HepG2 (cell line): ENCODE measurements at regions not wholly inside any gene's neighbourhood (a gene's known extent, or its start where the extent isn't known, plus 50 kb on each side); places are given as distances from the start of the nearest gene placed in this dataset.

ENCODE experiments used
- ATAC-seq: fragments of 200-7000 bp; cut with Tn5 transposase; 3 replicates; pipeline ENCODE4 v1.9.1; 2020; ENCODE audit warnings: mild to moderate bottlenecking, moderate library complexity
- BruUV-seq: library from RNA; stranded (reverse); fragments of 400-500 nt; replicated peaks from 2 replicates; lab custom pipeline; 2021; lab: Mats Ljungman, UMichigan
- CTCF ChIA-PET: fragments of 300-600 bp; formaldehyde crosslinking; extraction: SDS; loops from one replicate; lab custom pipeline; 2021; ENCODE audit warnings: low total read pairs, inconsistent platforms, low intra/inter-chr PET ratio; lab: Yijun Ruan, JAX
- POLR2A ChIA-PET: fragments of 350-600 bp; sonication (Branson Sonifier 250); formaldehyde crosslinking; loops from one replicate; lab custom pipeline; 2020; ENCODE audit warnings: antibody characterized with exemption, inconsistent platforms; lab: Yijun Ruan, JAX
- DNase-seq: peaks from one replicate; pipeline ENCODE4 v3.0.0-alpha.2; 2015; ENCODE audit warnings: low spot score
- FAIRE-seq: peaks from 3 replicates; lab custom pipeline; 2011; peaks lifted over from hg19 to GRCh38; lab: Jason Lieb, UNC
- H2AFZ ChIP-seq: one replicate; pipeline ENCODE4 v1.6.1; 2011; ENCODE audit warnings: low read length, inconsistent platforms
- H3K27ac ChIP-seq: fragments of 300-600 bp; 3 replicates; pipeline ENCODE4 v1.8.0; 2011; ENCODE audit warnings: mixed run types, mild to moderate bottlenecking, mixed read lengths, low read length, inconsistent platforms; ENCODE audit not compliant: insufficient read depth; ENCODE audit errors: extremely low read length
- H3K27me3 ChIP-seq, 2 experiments: fragments of 200-600 bp in 1 of 2; 2 replicates in 1 of 2; 3 replicates in 1 of 2; pipeline versions ENCODE4 v1.6.0 to v1.8.0; 2011; ENCODE audit warnings: low read length in 2 of 2, mild to moderate bottlenecking in 2 of 2, moderate library complexity in 2 of 2, inconsistent platforms in 1 of 2; ENCODE audit not compliant: insufficient read depth in 2 of 2, control insufficient read depth in 1 of 2
- H3K36me3 ChIP-seq, 2 experiments: fragments of 200-600 bp in 1 of 2; replicated peaks in 1 of 2; 2 replicates in 1 of 2; 3 replicates in 1 of 2; pipeline versions ENCODE4 v1.5.1 to v1.8.0; 2011; ENCODE audit warnings: low read length in 2 of 2, inconsistent platforms in 1 of 2; ENCODE audit not compliant: insufficient read depth in 2 of 2, control insufficient read depth in 1 of 2
- H3K4me1 ChIP-seq: 2 replicates; pipeline ENCODE4 v1.5.1; 2012; ENCODE audit warnings: low read length, inconsistent platforms; ENCODE audit not compliant: insufficient read depth
- H3K4me2 ChIP-seq: 2 replicates; pipeline ENCODE4 v1.6.0; 2011; ENCODE audit warnings: low read depth, low read length, inconsistent platforms
- H3K4me3 ChIP-seq, 3 experiments: fragments of 200-600 bp in 1 of 3; sonication (generic), shearing (Covaris generic) in 1 of 3; replicated peaks in 1 of 3; 2 replicates each; pipeline ENCODE4 v1.5.1; 2011 to 2016; ENCODE audit warnings: low read length in 3 of 3, inconsistent platforms in 2 of 3, low read depth in 2 of 3, mild to moderate bottlenecking in 2 of 3, control low read depth in 1 of 3, mixed read lengths in 1 of 3; ENCODE audit not compliant: insufficient read depth in 1 of 3
- H3K79me2 ChIP-seq: one replicate; pipeline ENCODE4 v1.6.1; 2011; ENCODE audit warnings: low read length, inconsistent platforms; ENCODE audit not compliant: insufficient read depth
- H3K9ac ChIP-seq: 2 replicates; pipeline ENCODE4 v1.6.0; 2011; ENCODE audit warnings: mild to moderate bottlenecking, low read depth, low read length, inconsistent platforms; ENCODE audit not compliant: insufficient read depth
- H3K9me3 ChIP-seq: 2 replicates; pipeline ENCODE4 v1.5.1; 2012; ENCODE audit warnings: mild to moderate bottlenecking, low read length
- H4K20me1 ChIP-seq: 2 replicates; pipeline ENCODE4 v1.6.0; 2011; ENCODE audit warnings: inconsistent platforms, mild to moderate bottlenecking, low read length, moderate library complexity; ENCODE audit not compliant: insufficient read depth
- LBX2 ChIP-seq: sonication (generic); formaldehyde crosslinking; IDR thresholded peaks from 2 replicates; pipeline ENCODE4 v1.5.0; 2020; ENCODE audit warnings: missing genetic modification reagents, mild to moderate bottlenecking, borderline replicate concordance
- NFAT5 ChIP-seq: sonication (generic); formaldehyde crosslinking; IDR thresholded peaks from 2 replicates; pipeline ENCODE4 v1.4.0; 2020; ENCODE audit warnings: missing genetic modification reagents
- NRL ChIP-seq: sonication (generic); formaldehyde crosslinking; IDR thresholded peaks from 2 replicates; pipeline ENCODE4 v1.5.0; 2020; ENCODE audit warnings: missing genetic modification reagents, mild to moderate bottlenecking, moderate library complexity, borderline replicate concordance
- STAG1 ChIP-seq: sonication (generic); formaldehyde crosslinking; IDR thresholded peaks from 2 replicates; pipeline ENCODE4 v1.4.0; 2020; ENCODE audit warnings: missing genetic modification reagents
- ZBTB26 ChIP-seq: IDR thresholded peaks from 2 replicates; pipeline ENCODE4 v1.6.1; 2016; ENCODE audit warnings: missing compliant biosample characterization, missing genetic modification reagents, borderline replicate concordance
- ZBTB33 ChIP-seq: sonication (generic); formaldehyde crosslinking; IDR thresholded peaks from 2 replicates; pipeline ENCODE4 v1.4.0; 2020; ENCODE audit warnings: missing genetic modification reagents
- ZBTB7A ChIP-seq: sonication (generic); formaldehyde crosslinking; IDR thresholded peaks from 2 replicates; pipeline ENCODE4 v1.8.0; 2022; ENCODE audit warnings: mild to moderate bottlenecking, missing genetic modification reagents
- ZNF234 ChIP-seq: sonication (generic); formaldehyde crosslinking; conservative IDR thresholded peaks from 2 replicates; pipeline ENCODE4 v1.5.1; 2020; ENCODE audit warnings: mild to moderate bottlenecking, missing genetic modification reagents
- WGBS: methylation state at CpG from one replicate; pipeline ENCODE4 v1.1.6; 2017; ENCODE audit warnings: low lambda C conversion rate; 5-methylcytosine and 5-hydroxymethylcytosine counted together
- in situ Hi-C: cut with HindIII; loops from 2 replicates; pipeline ENCODE4 v1.10.0; 2017; ENCODE audit warnings: low pct_unique_long_range_greater_than_20kb; ENCODE audit not compliant: extremely low pct_ligation_motif_present
- intact Hi-C: fragments of 100-400 bp; cut with micrococcal nuclease; formaldehyde crosslinking; loops from one replicate; pipeline ENCODE4 v1.10.0; 2022; ENCODE audit not compliant: unreplicated experiment

GRCh38 chr11:107139396-107139795 is 121.1 kb upstream of the GUCY1A2 start:
- 27% methylated on average over 4 of the region's 4 CpGs for WGBS
- CTCF ChIA-PET, result no interaction called here
- H3K4me2 ChIP-seq, result no peak overlapping the region
- no peaks in the 10 kb centered on the region for H3K36me3 ChIP-seq
- no peaks in the 10 kb centered on the region for H3K27me3 ChIP-seq
- no peak for TF ChIP-seq LBX2 (CRISPR knock-in tag)
- TF ChIP-seq STAG1 (CRISPR knock-in tag), result no peak
- TF ChIP-seq ZBTB7A, result no peak
- no peak for TF ChIP-seq NFAT5
- TF ChIP-seq ZBTB33 (CRISPR knock-in tag), result no peak
- TF ChIP-seq NRL (CRISPR knock-in tag), result no peak
- no peak for TF ChIP-seq ZNF234 (CRISPR knock-in tag)
- no peak for TF ChIP-seq ZBTB26 (CRISPR knock-in tag)
- ATAC-seq (no peak), DNase-seq (no peak), FAIRE-seq (no peak)
- H3K9ac ChIP-seq, result no peak overlapping the region
- POLR2A ChIA-PET, result no interaction called here
- H2AFZ ChIP-seq, result no peak overlapping the region
- in situ Hi-C loops, result no loop called here
- 0 out of 2 replicates have a peak, but pooled peaks cover 5% of the 10 kb centered on the region for H3K9me3 ChIP-seq
- intact Hi-C loops, result no loop called here
- H4K20me1 ChIP-seq, result no peaks in the 10 kb centered on the region
- no peak overlapping the region for H3K4me3 ChIP-seq
- no peaks in the 10 kb centered on the region for H3K79me2 ChIP-seq
- no peak overlapping the region for H3K27ac ChIP-seq
- no TSS peak for BruUV-seq
- no peaks in the 10 kb centered on the region for H3K4me1 ChIP-seq
